ENCODE measurements at regions not wholly inside any gene's neighbourhood (a gene's known extent, or its start where the extent isn't known, plus 50 kb on each side); places are given as distances from the start of the nearest gene placed in this dataset.

DNA sequence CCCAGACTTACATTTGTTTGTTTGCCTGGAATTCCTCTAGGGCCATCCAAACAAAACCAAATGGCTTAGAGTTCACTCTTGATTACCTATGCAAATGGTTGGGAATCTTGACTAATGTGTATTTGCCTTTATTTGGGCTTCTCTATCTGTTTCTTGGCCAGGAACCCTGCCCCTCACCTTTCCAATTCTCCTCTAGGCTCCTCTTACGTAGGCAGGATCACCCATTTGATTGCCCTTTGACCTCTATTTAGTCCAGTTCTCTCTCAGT lies 123.0 kb upstream of the DYRK2 start:
- TF ChIP-seq, protein P1, sequence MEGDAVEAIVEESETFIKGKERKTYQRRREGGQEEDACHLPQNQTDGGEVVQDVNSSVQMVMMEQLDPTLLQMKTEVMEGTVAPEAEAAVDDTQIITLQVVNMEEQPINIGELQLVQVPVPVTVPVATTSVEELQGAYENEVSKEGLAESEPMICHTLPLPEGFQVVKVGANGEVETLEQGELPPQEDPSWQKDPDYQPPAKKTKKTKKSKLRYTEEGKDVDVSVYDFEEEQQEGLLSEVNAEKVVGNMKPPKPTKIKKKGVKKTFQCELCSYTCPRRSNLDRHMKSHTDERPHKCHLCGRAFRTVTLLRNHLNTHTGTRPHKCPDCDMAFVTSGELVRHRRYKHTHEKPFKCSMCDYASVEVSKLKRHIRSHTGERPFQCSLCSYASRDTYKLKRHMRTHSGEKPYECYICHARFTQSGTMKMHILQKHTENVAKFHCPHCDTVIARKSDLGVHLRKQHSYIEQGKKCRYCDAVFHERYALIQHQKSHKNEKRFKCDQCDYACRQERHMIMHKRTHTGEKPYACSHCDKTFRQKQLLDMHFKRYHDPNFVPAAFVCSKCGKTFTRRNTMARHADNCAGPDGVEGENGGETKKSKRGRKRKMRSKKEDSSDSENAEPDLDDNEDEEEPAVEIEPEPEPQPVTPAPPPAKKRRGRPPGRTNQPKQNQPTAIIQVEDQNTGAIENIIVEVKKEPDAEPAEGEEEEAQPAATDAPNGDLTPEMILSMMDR (conservative IDR thresholded peaks at IDR 0.05; ENCODE audit: low read depth, low read length), result no peak
- no peak for TF ChIP-seq EZH2 (IDR thresholded peaks at IDR 0.05; ENCODE audit: borderline replicate concordance, low read depth, low read length, poor library complexity, severe bottlenecking)

All from A673 (cell line).